IMR-90 (cell line): ENCODE measurements at regions not wholly inside any gene's neighbourhood (a gene's known extent, or its start where the extent isn't known, plus 50 kb on each side); places are given as distances from the start of the nearest gene placed in this dataset.

Experiments
- ATAC-seq: fragments of 200-7000 bp; cut with Tn5 transposase; 2 replicates; pipeline ENCODE4 v1.9.1; 2020; ENCODE audit warnings: low read depth, mild to moderate bottlenecking, moderate library complexity
- BruUV-seq: library from RNA; stranded (reverse); fragments of 400-500 nt; replicated peaks from 2 replicates; lab custom pipeline; 2021; lab: Mats Ljungman, UMichigan
- CTCF ChIA-PET: fragments of 300-600 bp; formaldehyde crosslinking; extraction: SDS; loops from one replicate; lab custom pipeline; 2021; ENCODE audit warnings: antibody characterized with exemption; lab: Yijun Ruan, JAX
- POLR2A ChIA-PET: fragments of 300-600 bp; sonication (Branson Sonifier 250); formaldehyde crosslinking; loops from one replicate; lab custom pipeline; 2022; ENCODE audit warnings: antibody characterized with exemption; ENCODE audit not compliant: unreplicated experiment; lab: Charles Lee
- DNase-seq: peaks from one replicate; pipeline ENCODE4 v3.0.0; 2013
- H2AFZ ChIP-seq: replicated peaks from 2 replicates; pipeline ENCODE3; 2013; ENCODE audit warnings: low read length, mild to moderate bottlenecking; ENCODE audit not compliant: poor library complexity
- H2AK5ac ChIP-seq: 2 replicates; pipeline ENCODE4 v1.6.1; 2013; ENCODE audit warnings: low read depth, low read length, inconsistent platforms
- H2AK9ac ChIP-seq: replicated peaks from 2 replicates; pipeline ENCODE3; 2013; ENCODE audit warnings: mild to moderate bottlenecking, low read depth, low read length, moderate library complexity; ENCODE audit not compliant: poor library complexity
- H2BK120ac ChIP-seq: 2 replicates; pipeline ENCODE4 v1.6.1; 2013; ENCODE audit warnings: low read depth, low read length, inconsistent platforms
- H2BK15ac ChIP-seq: 3 replicates; pipeline ENCODE4 v1.6.1; 2013; ENCODE audit warnings: low read depth, low read length, inconsistent platforms
- H2BK20ac ChIP-seq: 2 replicates; pipeline ENCODE4 v1.6.1; 2013; ENCODE audit warnings: low read depth, mild to moderate bottlenecking, inconsistent platforms, low read length, moderate library complexity
- H2BK5ac ChIP-seq: 2 replicates; pipeline ENCODE4 v1.6.1; 2013; ENCODE audit warnings: mild to moderate bottlenecking, low read depth, low read length, inconsistent platforms; ENCODE audit not compliant: poor library complexity, severe bottlenecking
- H3K14ac ChIP-seq: replicated peaks from 2 replicates; pipeline ENCODE4 v1.6.1; 2013; ENCODE audit warnings: low read depth, low read length, inconsistent platforms
- H3K18ac ChIP-seq: 2 replicates; pipeline ENCODE4 v1.6.1; 2013; ENCODE audit warnings: low read depth, low read length, control low read depth
- H3K23ac ChIP-seq: 2 replicates; pipeline ENCODE4 v1.6.1; 2013; ENCODE audit warnings: low read depth, low read length, inconsistent platforms
- H3K27ac ChIP-seq: 2 replicates; pipeline ENCODE4 v1.5.1; 2013; ENCODE audit warnings: mild to moderate bottlenecking, control low read depth, low read length; ENCODE audit not compliant: insufficient read depth
- H3K27me3 ChIP-seq: 2 replicates; pipeline ENCODE4 v1.6.1; 2013; ENCODE audit warnings: low read length; ENCODE audit not compliant: control insufficient read depth, insufficient read depth
- H3K36me3 ChIP-seq: 2 replicates; pipeline ENCODE4 v1.6.1; 2013; ENCODE audit warnings: low read length, mixed read lengths; ENCODE audit not compliant: control insufficient read depth, insufficient read depth
- H3K4ac ChIP-seq: 2 replicates; pipeline ENCODE4 v1.6.1; 2013; ENCODE audit warnings: low read depth, low read length, inconsistent platforms
- H3K4me1 ChIP-seq: 2 replicates; pipeline ENCODE4 v1.6.1; 2013; ENCODE audit warnings: low read length, mixed read lengths; ENCODE audit not compliant: control insufficient read depth, insufficient read depth
- H3K4me2 ChIP-seq: 2 replicates; pipeline ENCODE4 v1.6.1; 2013; ENCODE audit warnings: low read depth, mild to moderate bottlenecking, control low read depth, low read length, moderate library complexity
- H3K4me3 ChIP-seq: 2 replicates; pipeline ENCODE4 v1.5.1; 2013; ENCODE audit warnings: low read depth, mild to moderate bottlenecking, control low read depth, low read length, moderate library complexity; ENCODE audit not compliant: insufficient read depth
- H3K56ac ChIP-seq: 2 replicates; pipeline ENCODE4 v1.6.1; 2013; ENCODE audit warnings: low read length, inconsistent platforms; ENCODE audit not compliant: insufficient read depth; ENCODE audit errors: extremely low read depth
- H3K79me1 ChIP-seq, 2 experiments: 2 replicates each; pipeline ENCODE4 v1.6.1; 2013; ENCODE audit warnings: low read length in 2 of 2, inconsistent platforms in 1 of 2, low read depth in 1 of 2
- H3K9ac ChIP-seq: 2 replicates; pipeline ENCODE4 v1.6.1; 2013; ENCODE audit warnings: low read depth, low read length, control low read depth
- H3K9me1 ChIP-seq: 2 replicates; pipeline ENCODE4 v1.6.1; 2013; ENCODE audit warnings: low read length, inconsistent platforms; ENCODE audit not compliant: insufficient read depth
- H3K9me3 ChIP-seq: 2 replicates; pipeline ENCODE4 v1.6.1; 2013; ENCODE audit warnings: low read length; ENCODE audit not compliant: control insufficient read depth, insufficient read depth
- H4K20me1 ChIP-seq: 2 replicates; pipeline ENCODE4 v1.6.1; 2013; ENCODE audit warnings: low read length, inconsistent platforms; ENCODE audit not compliant: insufficient read depth
- H4K5ac ChIP-seq: 2 replicates; pipeline ENCODE4 v1.6.1; 2013; ENCODE audit warnings: mild to moderate bottlenecking, low read depth, low read length, control low read depth
- H4K8ac ChIP-seq, 2 experiments: 2 replicates each; pipeline ENCODE4 v1.6.1; 2013; ENCODE audit warnings: low read depth in 2 of 2, low read length in 2 of 2, control low read depth in 1 of 2, inconsistent platforms in 1 of 2
- H4K91ac ChIP-seq: 2 replicates; pipeline ENCODE4 v1.6.1; 2013; ENCODE audit warnings: low read depth, low read length, inconsistent platforms; ENCODE audit not compliant: insufficient read depth
- BHLHE40 ChIP-seq: fragments of 150-350 bp; IDR thresholded peaks from 2 replicates; pipeline ENCODE4 v1.6.1; 2016; ENCODE audit warnings: mild to moderate bottlenecking, low read depth, low read length
- CEBPB ChIP-seq: IDR thresholded peaks from 2 replicates; pipeline ENCODE4 v1.6.1; 2012; ENCODE audit warnings: low read depth, low read length, improper control_type of control experiment
- CHD1 ChIP-seq: IDR thresholded peaks from 2 replicates; pipeline ENCODE4 v1.6.1; 2012; ENCODE audit warnings: low read depth, low read length, improper control_type of control experiment
- FOS ChIP-seq: fragments of 150-350 bp; IDR thresholded peaks from 2 replicates; pipeline ENCODE4 v1.6.1; 2016; ENCODE audit warnings: low read depth, low read length
- MAFK ChIP-seq: IDR thresholded peaks from 2 replicates; pipeline ENCODE4 v1.6.1; 2012; ENCODE audit warnings: low read depth, low read length, improper control_type of control experiment
- MAZ ChIP-seq: IDR thresholded peaks from 2 replicates; pipeline ENCODE4 v1.6.1; 2012; ENCODE audit warnings: low read depth, mild to moderate bottlenecking, low read length, improper control_type of control experiment, moderate library complexity, borderline replicate concordance
- MXI1 ChIP-seq: IDR thresholded peaks from 2 replicates; pipeline ENCODE4 v1.6.1; 2012; ENCODE audit warnings: low read depth, mild to moderate bottlenecking, low read length, moderate library complexity, borderline replicate concordance
- NFE2L2 ChIP-seq: fragments of 150-350 bp; IDR thresholded peaks from 2 replicates; pipeline ENCODE4 v1.6.1; 2016; ENCODE audit warnings: low read depth, mild to moderate bottlenecking, low read length
- POLR2A ChIP-seq: IDR thresholded peaks from 2 replicates; pipeline ENCODE4 v1.6.1; 2012; ENCODE audit warnings: mild to moderate bottlenecking, low read depth, low read length
- RAD21 ChIP-seq: IDR thresholded peaks from 2 replicates; pipeline ENCODE4 v1.6.1; 2012; ENCODE audit warnings: low read length, improper control_type of control experiment
- RCOR1 ChIP-seq: IDR thresholded peaks from 2 replicates; pipeline ENCODE4 v1.6.1; 2012; ENCODE audit warnings: mild to moderate bottlenecking, low read length, improper control_type of control experiment; ENCODE audit not compliant: insufficient replicate concordance
- RFX5 ChIP-seq: IDR thresholded peaks from 2 replicates; pipeline ENCODE4 v1.8.0; 2012; ENCODE audit warnings: low read depth, mild to moderate bottlenecking, low read length, moderate library complexity
- SMC3 ChIP-seq: fragments of 150-350 bp; IDR thresholded peaks from 2 replicates; pipeline ENCODE4 v1.6.1; 2016; ENCODE audit warnings: low read depth, mild to moderate bottlenecking, antibody characterized with exemption, low read length, moderate library complexity
- WGBS, 2 experiments: methylation state at CpG; one replicate each; pipeline versions ENCODE4 v1.1.5 to v1.1.7; 2013; ENCODE audit warnings: missing lambda C conversion rate in 2 of 2; ENCODE audit not compliant: insufficient read length in 1 of 2; ENCODE audit errors: extremely low coverage in 2 of 2; 5-methylcytosine and 5-hydroxymethylcytosine counted together
- dilution Hi-C: fragments of 300-500 bp; cut with HindIII; formaldehyde crosslinking; loops from one replicate; pipeline ENCODE4 v1.14.3; 2018; ENCODE audit warnings: low sequenced_read_pairs; ENCODE audit not compliant: unreplicated experiment
- in situ Hi-C: fragments of 300-500 bp; cut with MboI; formaldehyde crosslinking; loops from 3 replicates; pipeline ENCODE4 v1.14.3; 2019; ENCODE audit warnings: low sequenced_read_pairs, inconsistent platforms, mixed read lengths
- intact Hi-C: fragments of 100-400 bp; cut with micrococcal nuclease; formaldehyde crosslinking; loops from 2 replicates; pipeline ENCODE4 v1.10.0; 2022
- TF ChIP-seq, protein P1 (sequence below): fragments of 150-350 bp; IDR thresholded peaks from 2 replicates; pipeline ENCODE4 v1.6.1; 2016; ENCODE audit warnings: low read depth, mild to moderate bottlenecking, low read length, moderate library complexity, borderline replicate concordance
- TF ChIP-seq, protein P2 (sequence below): conservative IDR thresholded peaks from 2 replicates; pipeline ENCODE4 v1.5.1; 2012; ENCODE audit warnings: mild to moderate bottlenecking, low read depth, low read length, improper control_type of control experiment
- TF ChIP-seq, protein P3 (sequence below): fragments of 150-350 bp; IDR thresholded peaks from 2 replicates; pipeline ENCODE4 v1.6.1; 2017; ENCODE audit warnings: mild to moderate bottlenecking, antibody characterized with exemption, low read length, low read depth

DNA sequence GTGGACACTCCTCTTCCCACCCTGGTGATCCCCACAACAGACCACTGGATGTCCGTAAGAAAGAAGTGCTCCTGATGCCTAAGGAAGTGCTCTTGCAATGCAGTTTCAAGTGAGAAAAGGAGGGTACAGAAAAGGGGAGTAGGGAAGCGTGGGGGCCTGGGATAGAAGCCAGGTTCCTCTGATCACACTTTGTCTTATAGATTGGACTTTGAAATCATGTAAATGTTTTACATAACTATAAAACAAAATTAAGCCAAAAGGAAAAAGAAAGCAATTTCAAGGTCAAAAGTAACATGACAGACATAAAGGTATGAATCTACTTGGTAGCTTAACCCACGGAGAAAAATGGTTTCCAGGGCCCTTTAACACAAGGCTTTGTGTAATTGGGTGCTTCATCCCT lies 107.3 kb upstream of the TRPM1 start:
- no peak for ATAC-seq
- CTCF ChIA-PET: no interaction called here
- Histone ChIP-seq H3K14ac (no peak overlapping the region), H3K9me1 (no peaks in the 10 kb centered on the region), H2AK5ac (no peak overlapping the region), H3K23ac (no peak overlapping the region), H3K4me3 (no peak overlapping the region), H3K56ac (no peak overlapping the region), H3K27ac (no peak overlapping the region), H2BK120ac (no peak overlapping the region), H2BK5ac (no peak overlapping the region), H3K18ac (no peak overlapping the region), H2AFZ (no peak overlapping the region), H3K4me2 (no peak overlapping the region), H3K27me3 (peaks cover 38% of the 10 kb centered on the region), H3K4me1 (no peaks in the 10 kb centered on the region), H2BK15ac (no peak overlapping the region), H4K5ac (no peak overlapping the region), H4K20me1 (no peaks in the 10 kb centered on the region), H3K4ac (no peak overlapping the region), H4K8ac (no peak overlapping the region), H2BK20ac (no peak overlapping the region), H4K91ac (no peak overlapping the region), H3K36me3 (no peaks in the 10 kb centered on the region), H2AK9ac (no peak overlapping the region), H3K9ac (no peak overlapping the region), H3K9me3 (peaks cover 3% of the 10 kb centered on the region; the same call in 1 of the 2 replicates), H3K79me1 (no peaks in the 10 kb centered on the region)
- POLR2A ChIA-PET: no interaction called here
- intact Hi-C loops: no loop called here
- DNase-seq: no peak
- TF ChIP-seq CHD1 (no peak), RCOR1 (no peak), MAFK (no peak), BHLHE40 (no peak), NFE2L2 (no peak), CEBPB (no peak), RAD21 (no peak), POLR2A (no peak), MAZ (no peak), FOS (no peak), MXI1 (no peak), SMC3 (no peak), RFX5 (no peak)
- TF ChIP-seq, protein P1, sequence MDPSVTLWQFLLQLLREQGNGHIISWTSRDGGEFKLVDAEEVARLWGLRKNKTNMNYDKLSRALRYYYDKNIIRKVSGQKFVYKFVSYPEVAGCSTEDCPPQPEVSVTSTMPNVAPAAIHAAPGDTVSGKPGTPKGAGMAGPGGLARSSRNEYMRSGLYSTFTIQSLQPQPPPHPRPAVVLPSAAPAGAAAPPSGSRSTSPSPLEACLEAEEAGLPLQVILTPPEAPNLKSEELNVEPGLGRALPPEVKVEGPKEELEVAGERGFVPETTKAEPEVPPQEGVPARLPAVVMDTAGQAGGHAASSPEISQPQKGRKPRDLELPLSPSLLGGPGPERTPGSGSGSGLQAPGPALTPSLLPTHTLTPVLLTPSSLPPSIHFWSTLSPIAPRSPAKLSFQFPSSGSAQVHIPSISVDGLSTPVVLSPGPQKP: no peak
- TF ChIP-seq, protein P2, sequence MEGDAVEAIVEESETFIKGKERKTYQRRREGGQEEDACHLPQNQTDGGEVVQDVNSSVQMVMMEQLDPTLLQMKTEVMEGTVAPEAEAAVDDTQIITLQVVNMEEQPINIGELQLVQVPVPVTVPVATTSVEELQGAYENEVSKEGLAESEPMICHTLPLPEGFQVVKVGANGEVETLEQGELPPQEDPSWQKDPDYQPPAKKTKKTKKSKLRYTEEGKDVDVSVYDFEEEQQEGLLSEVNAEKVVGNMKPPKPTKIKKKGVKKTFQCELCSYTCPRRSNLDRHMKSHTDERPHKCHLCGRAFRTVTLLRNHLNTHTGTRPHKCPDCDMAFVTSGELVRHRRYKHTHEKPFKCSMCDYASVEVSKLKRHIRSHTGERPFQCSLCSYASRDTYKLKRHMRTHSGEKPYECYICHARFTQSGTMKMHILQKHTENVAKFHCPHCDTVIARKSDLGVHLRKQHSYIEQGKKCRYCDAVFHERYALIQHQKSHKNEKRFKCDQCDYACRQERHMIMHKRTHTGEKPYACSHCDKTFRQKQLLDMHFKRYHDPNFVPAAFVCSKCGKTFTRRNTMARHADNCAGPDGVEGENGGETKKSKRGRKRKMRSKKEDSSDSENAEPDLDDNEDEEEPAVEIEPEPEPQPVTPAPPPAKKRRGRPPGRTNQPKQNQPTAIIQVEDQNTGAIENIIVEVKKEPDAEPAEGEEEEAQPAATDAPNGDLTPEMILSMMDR: no peak
- TF ChIP-seq, protein P3, sequence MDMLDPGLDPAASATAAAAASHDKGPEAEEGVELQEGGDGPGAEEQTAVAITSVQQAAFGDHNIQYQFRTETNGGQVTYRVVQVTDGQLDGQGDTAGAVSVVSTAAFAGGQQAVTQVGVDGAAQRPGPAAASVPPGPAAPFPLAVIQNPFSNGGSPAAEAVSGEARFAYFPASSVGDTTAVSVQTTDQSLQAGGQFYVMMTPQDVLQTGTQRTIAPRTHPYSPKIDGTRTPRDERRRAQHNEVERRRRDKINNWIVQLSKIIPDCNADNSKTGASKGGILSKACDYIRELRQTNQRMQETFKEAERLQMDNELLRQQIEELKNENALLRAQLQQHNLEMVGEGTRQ: no peak
- in situ Hi-C loops: loop anchor here (10.0 kb wide), 1 partner anchor 106 kb away; no protein-coding TSS in a partner anchor
- no CpG with 5 or more reads among the region's 3 CpGs for WGBS, 2 experiments
- dilution Hi-C loops: no loop called here
- BruUV-seq: no TSS peak
